NB4 (cell line): ENCODE measurements at regions not wholly inside any gene's neighbourhood (a gene's known extent, or its start where the extent isn't known, plus 50 kb on each side); places are given as distances from the start of the nearest gene placed in this dataset.

ENCODE experiments used
- CTCF ChIP-seq: IDR thresholded peaks from one replicate; pipeline ENCODE4 v1.5.1; 2012; ENCODE audit warnings: low read depth, low read length
- MYC ChIP-seq: IDR thresholded peaks from 2 replicates; pipeline ENCODE4 v1.6.1; 2011; ENCODE audit warnings: low read depth, low read length
- POLR2A ChIP-seq: IDR thresholded peaks from 2 replicates; pipeline ENCODE4 v1.6.1; 2011; ENCODE audit warnings: mild to moderate bottlenecking; ENCODE audit not compliant: insufficient read length; ENCODE audit errors: extremely low read depth
- TF ChIP-seq, protein P1 (sequence below): IDR thresholded peaks from 2 replicates; pipeline ENCODE4 v1.6.1; 2011; ENCODE audit warnings: low read depth, low read length

DNA sequence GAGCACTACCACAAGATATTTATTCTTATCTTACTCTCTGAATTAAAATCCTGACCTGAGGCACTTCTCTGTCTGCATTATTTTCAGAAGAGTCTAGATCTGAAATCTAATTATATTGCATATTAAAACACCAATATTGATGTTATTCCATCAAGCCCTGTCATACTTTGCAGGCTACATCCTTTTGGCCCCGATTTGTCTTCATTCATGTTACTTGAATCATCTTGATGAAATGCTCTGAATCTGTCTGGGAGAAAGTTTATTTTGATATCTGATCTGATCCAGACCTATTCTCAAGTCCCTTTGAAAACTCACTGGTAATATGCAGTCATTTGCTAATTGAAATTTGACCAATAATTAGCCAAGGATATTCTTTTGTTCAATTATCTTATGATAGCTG lies 79.9 kb downstream of the BBS10 start:
- TF ChIP-seq CTCF, result no peak
- no peak for TF ChIP-seq POLR2A
- TF ChIP-seq, protein P1, sequence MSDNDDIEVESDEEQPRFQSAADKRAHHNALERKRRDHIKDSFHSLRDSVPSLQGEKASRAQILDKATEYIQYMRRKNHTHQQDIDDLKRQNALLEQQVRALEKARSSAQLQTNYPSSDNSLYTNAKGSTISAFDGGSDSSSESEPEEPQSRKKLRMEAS, result no peak
- TF ChIP-seq MYC, result no peak
